BJ (cell line): ENCODE measurements at regions not wholly inside any gene's neighbourhood (a gene's known extent, or its start where the extent isn't known, plus 50 kb on each side); places are given as distances from the start of the nearest gene placed in this dataset.

Experiments
- CTCF ChIA-PET: fragments of 350-600 bp; formaldehyde crosslinking; extraction: SDS; loops from one replicate; lab custom pipeline; 2021; ENCODE audit warnings: antibody characterized with exemption, inconsistent platforms; lab: Yijun Ruan, JAX
- POLR2A ChIA-PET: fragments of 300-600 bp; sonication (Branson Sonifier 250); formaldehyde crosslinking; extraction: SDS; loops from one replicate; lab custom pipeline; 2021; ENCODE audit warnings: antibody characterized with exemption; lab: Charles Lee
- DNase-seq: peaks from one replicate; pipeline ENCODE4 v3.0.0-alpha.2; 2011; ENCODE audit warnings: low read depth
- H3K27me3 ChIP-seq: 2 replicates; pipeline ENCODE4 v1.6.0; 2011; ENCODE audit warnings: low read length; ENCODE audit not compliant: control insufficient read depth, insufficient read depth
- H3K36me3 ChIP-seq: 2 replicates; pipeline ENCODE4 v1.5.1; 2011; ENCODE audit warnings: low read length; ENCODE audit not compliant: control insufficient read depth, insufficient read depth
- H3K4me3 ChIP-seq: 2 replicates; pipeline ENCODE4 v1.5.1; 2011; ENCODE audit warnings: low read depth, mild to moderate bottlenecking, control low read depth, low read length
- CTCF ChIP-seq: IDR thresholded peaks from 2 replicates; pipeline ENCODE4 v1.5.1; 2011; ENCODE audit warnings: low read depth, mild to moderate bottlenecking, control low read depth, inconsistent platforms, low read length, moderate library complexity; ENCODE audit not compliant: insufficient read depth

GRCh38 chr9:82354279-82354659, 365.7 kb downstream of the SPATA31D1 start:
- H3K27me3 ChIP-seq, result no peaks in the 10 kb centered on the region
- no peak overlapping the region for H3K4me3 ChIP-seq
- DNase-seq, result peak; percentile 75
- POLR2A ChIA-PET, result no interaction called here
- TF ChIP-seq CTCF, result no peak
- no peaks in the 10 kb centered on the region for H3K36me3 ChIP-seq
- CTCF ChIA-PET, result no interaction called here

GRCh38 chr9:82356131-82356530, 367.6 kb downstream of the SPATA31D1 start:
- DNase-seq, result no peak
- POLR2A ChIA-PET, result no interaction called here
- CTCF ChIA-PET, result interaction anchor here (1.3 kb wide), 1 partner anchor 21 kb away, joined by 4 read pairs; no protein-coding TSS in a partner anchor

GRCh38 chr9:82356871-82357270, 368.3 kb downstream of the SPATA31D1 start:
- Histone ChIP-seq H3K36me3 (no peaks in the 10 kb centered on the region), H3K27me3 (no peaks in the 10 kb centered on the region), H3K4me3 (no peak overlapping the region)
- ChIA-PET POLR2A (no interaction called here), CTCF (interaction anchor here (1.3 kb wide), 1 partner anchor 22 kb away, joined by 4 read pairs; no protein-coding TSS in a partner anchor)
- TF ChIP-seq CTCF, result no peak
- no peak for DNase-seq

More at GRCh38 chr9:82356131-82356530, 367.6 kb downstream of the SPATA31D1 start:
- Histone ChIP-seq H3K36me3 (no peaks in the 10 kb centered on the region), H3K27me3 (no peaks in the 10 kb centered on the region), H3K4me3 (no peak overlapping the region)
- no peak for TF ChIP-seq CTCF

GRCh38 chr9:82363198-82363597, 374.6 kb downstream of the SPATA31D1 start:
- POLR2A ChIA-PET, result no interaction called here
- CTCF ChIA-PET, result interaction anchor here (0.7 kb wide), 1 partner anchor 10 kb away, joined by 3 read pairs; no protein-coding TSS in a partner anchor
- H3K4me3 ChIP-seq, result no peak overlapping the region
- DNase-seq, result no peak
- no peaks in the 10 kb centered on the region for H3K27me3 ChIP-seq
- TF ChIP-seq CTCF, result no peak
- no peaks in the 10 kb centered on the region for H3K36me3 ChIP-seq

GRCh38 chr9:82363682-82364081, 375.1 kb downstream of the SPATA31D1 start:
- Histone ChIP-seq H3K4me3 (no peak overlapping the region), H3K36me3 (no peaks in the 10 kb centered on the region), H3K27me3 (no peaks in the 10 kb centered on the region)
- TF ChIP-seq CTCF, result no peak
- ChIA-PET POLR2A (no interaction called here), CTCF (no interaction called here)
- DNase-seq, result no peak
